K562 (cell line): ENCODE measurements at regions not wholly inside any gene's neighbourhood (a gene's known extent, or its start where the extent isn't known, plus 50 kb on each side); places are given as distances from the start of the nearest gene placed in this dataset.

Source experiments
- ATAC-seq: fragments of 200-7000 bp; cut with Tn5 transposase; 3 replicates; pipeline ENCODE4 v1.9.1; 2020; ENCODE audit warnings: moderate library complexity
- BruUV-seq: library from RNA; stranded (reverse); fragments of 400-500 nt; replicated peaks from 2 replicates; lab custom pipeline; 2021; lab: Mats Ljungman, UMichigan
- CTCF ChIA-PET: fragments of 300-600 bp; formaldehyde crosslinking; extraction: SDS; loops from one replicate; lab custom pipeline; 2021; ENCODE audit warnings: low intra/inter-chr PET ratio; lab: Yijun Ruan, JAX
- POLR2A ChIA-PET: fragments of 300-600, 350-650 bp; sonication (Branson Sonifier 250); formaldehyde crosslinking; extraction: SDS; loops from one replicate; lab custom pipeline; 2021; ENCODE audit warnings: antibody characterized with exemption, inconsistent platforms; lab: Yijun Ruan, JAX
- DNase-seq, 4 experiments: peaks; one replicate each; pipeline versions ENCODE4 v3.0.0 to v3.0.0-alpha.2; 2011 to 2018; ENCODE audit warnings: low spot score in 3 of 4, mixed read lengths in 3 of 4; ENCODE audit errors: extremely low read depth in 1 of 4
- FAIRE-seq: peaks from 2 replicates; lab custom pipeline; 2011; peaks lifted over from hg19 to GRCh38; lab: Jason Lieb, UNC
- H2AFZ ChIP-seq: 2 replicates; pipeline ENCODE4 v1.6.0; 2011; ENCODE audit warnings: low read depth, low read length, control low read depth, inconsistent platforms
- H3K27ac ChIP-seq: fragments of 200-600 bp; 3 replicates; pipeline ENCODE4 v1.8.0; 2011; ENCODE audit warnings: low read depth, mild to moderate bottlenecking, control low read depth, inconsistent platforms, low read length, moderate library complexity, mixed read lengths; ENCODE audit errors: extremely low read depth
- H3K27me3 ChIP-seq, 2 experiments: fragments of 300-600 bp in 1 of 2; 2 replicates in 1 of 2; 3 replicates in 1 of 2; pipeline versions ENCODE4 v1.6.0 to v1.8.0; 2011; ENCODE audit warnings: inconsistent platforms in 2 of 2, low read length in 2 of 2, mild to moderate bottlenecking in 1 of 2, mixed read lengths in 1 of 2, moderate library complexity in 1 of 2; ENCODE audit not compliant: control insufficient read depth in 2 of 2, insufficient read depth in 2 of 2
- H3K36me3 ChIP-seq: fragments of 300-600 bp; 3 replicates; pipeline ENCODE4 v1.8.0; 2011; ENCODE audit warnings: mild to moderate bottlenecking, low read length, inconsistent platforms; ENCODE audit not compliant: control insufficient read depth, insufficient read depth
- H3K4me1 ChIP-seq, 2 experiments: fragments of 200-600 bp in 1 of 2; replicated peaks in 1 of 2; 2 replicates in 1 of 2; 3 replicates in 1 of 2; pipeline versions ENCODE4 v1.5.1 to v1.8.0; 2011; ENCODE audit warnings: inconsistent platforms in 2 of 2, low read length in 2 of 2, mild to moderate bottlenecking in 1 of 2, mixed read lengths in 1 of 2, moderate library complexity in 1 of 2; ENCODE audit not compliant: control insufficient read depth in 2 of 2, insufficient read depth in 2 of 2
- H3K4me2 ChIP-seq: 2 replicates; pipeline ENCODE4 v1.6.1; 2011; ENCODE audit warnings: low read length, control low read depth, inconsistent platforms, mixed read lengths; ENCODE audit not compliant: insufficient read depth
- H3K4me3 ChIP-seq: fragments of 200-600 bp; sonication (generic), shearing (Covaris generic); 2 replicates; pipeline ENCODE4 v1.5.1; 2016; ENCODE audit warnings: control low read depth, inconsistent platforms
- H3K79me2 ChIP-seq: fragments of 200-600 bp; 3 replicates; pipeline ENCODE4 v1.8.0; 2011; ENCODE audit warnings: low read length, inconsistent platforms; ENCODE audit not compliant: control insufficient read depth, insufficient read depth
- H3K9ac ChIP-seq, 2 experiments: 2 replicates each; pipeline versions ENCODE4 v1.6.0 to v1.6.1; 2011; ENCODE audit warnings: low read depth in 2 of 2, low read length in 2 of 2, control low read depth in 1 of 2, inconsistent platforms in 1 of 2, mild to moderate bottlenecking in 1 of 2, mixed read lengths in 1 of 2; ENCODE audit not compliant: insufficient read depth in 1 of 2
- H3K9me1 ChIP-seq: one replicate; pipeline ENCODE4 v1.6.0; 2011; ENCODE audit warnings: inconsistent platforms, mild to moderate bottlenecking, low read length, moderate library complexity; ENCODE audit not compliant: control insufficient read depth, insufficient read depth
- H3K9me3 ChIP-seq: replicated peaks from 2 replicates; pipeline ENCODE4 v1.5.1; 2011; ENCODE audit warnings: low read depth, low read length, inconsistent platforms; ENCODE audit not compliant: control insufficient read depth, insufficient read depth
- H4K20me1 ChIP-seq: replicated peaks from 2 replicates; pipeline ENCODE4 v1.6.1; 2011; ENCODE audit warnings: low read length, inconsistent platforms, mixed read lengths; ENCODE audit not compliant: control insufficient read depth, insufficient read depth
- CBX1 ChIP-seq: sonication (generic); IDR thresholded peaks from 2 replicates; pipeline ENCODE4 v1.6.1; 2016; ENCODE audit warnings: antibody characterized with exemption, low read depth, mild to moderate bottlenecking
- GABPA ChIP-seq: fragments of 200-800 bp; sonication (Bioruptor generic); conservative IDR thresholded peaks from 2 replicates; pipeline ENCODE4 v1.6.1; 2016; ENCODE audit warnings: low read depth, missing genetic modification characterization, missing compliant biosample characterization
- KLF16 ChIP-seq: IDR thresholded peaks from 2 replicates; pipeline ENCODE4 v1.6.1; 2016; ENCODE audit warnings: antibody characterized with exemption
- MAFG ChIP-seq: fragments of 450-650 bp; conservative IDR thresholded peaks from 2 replicates; pipeline ENCODE4 v1.6.1; 2016; ENCODE audit warnings: missing genetic modification characterization, missing compliant biosample characterization
- MXI1 ChIP-seq: IDR thresholded peaks from 2 replicates; pipeline ENCODE4 v1.6.1; 2011; ENCODE audit warnings: low read depth, mild to moderate bottlenecking, improper control_type of control experiment, low read length
- PCBP2 ChIP-seq: fragments of 200-400 bp; formaldehyde crosslinking; IDR thresholded peaks from 2 replicates; pipeline ENCODE4 v1.6.1; 2018; ENCODE audit warnings: low read length, low read depth, mild to moderate bottlenecking, moderate library complexity; ENCODE audit not compliant: poor library complexity, severe bottlenecking
- PURB ChIP-seq: sonication (generic); formaldehyde crosslinking; IDR thresholded peaks from 2 replicates; pipeline ENCODE4 v1.9.0; 2021; ENCODE audit warnings: low read depth, mild to moderate bottlenecking, missing genetic modification reagents
- SNIP1 ChIP-seq: fragments of 450-650 bp; IDR thresholded peaks from 2 replicates; pipeline ENCODE4 v1.7.1; 2017; ENCODE audit warnings: low read depth, mild to moderate bottlenecking
- ZNF778 ChIP-seq: fragments of 450-650 bp; formaldehyde crosslinking; IDR thresholded peaks from 2 replicates; pipeline ENCODE4 v1.4.0; 2020; ENCODE audit warnings: mild to moderate bottlenecking, moderate library complexity
- WGBS: fragments of 100-300 bp; shearing (Covaris generic); methylation state at CpG from one replicate; pipeline ENCODE4 v1.1.6; 2016; ENCODE audit warnings: low coverage, mixed read lengths; ENCODE audit not compliant: insufficient coverage; ENCODE audit errors: missing lambda C conversion rate; 5-methylcytosine and 5-hydroxymethylcytosine counted together
- in situ Hi-C: fragments of 300-500 bp; cut with MboI; formaldehyde crosslinking; loops from 4 replicates; pipeline ENCODE4 v1.15.0; 2018; ENCODE audit warnings: inconsistent platforms, mixed read lengths
- intact Hi-C: fragments of 100-400 bp; cut with micrococcal nuclease; formaldehyde crosslinking; loops from 2 replicates; pipeline ENCODE4 v1.14.2; 2022
- TF ChIP-seq, protein P1 (sequence below): fragments of 250-450 bp; sonication (Bioruptor Pico); IDR thresholded peaks from 2 replicates; pipeline ENCODE4 v1.4.0; 2020; ENCODE audit warnings: mild to moderate bottlenecking, moderate library complexity, borderline replicate concordance

DNA sequence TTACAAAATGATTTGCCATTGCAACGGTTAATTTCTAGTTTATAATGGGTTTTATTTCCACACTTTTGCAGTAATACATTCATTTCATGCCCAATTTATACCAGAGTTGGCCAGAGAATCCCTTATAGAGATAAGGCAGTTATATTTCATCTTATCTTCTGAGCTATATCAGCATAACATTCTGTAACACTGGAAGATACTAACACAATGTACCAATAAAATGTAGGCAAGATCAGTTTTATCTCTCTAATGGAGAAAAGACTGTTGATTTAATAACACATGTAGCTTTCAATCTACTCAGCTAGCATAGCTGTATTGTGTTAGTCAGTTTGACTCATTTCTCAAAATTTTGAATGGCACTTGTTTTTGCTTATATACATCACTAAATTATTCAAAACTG lies 738.6 kb downstream of the TRAM1L1 start:
- FAIRE-seq (no peak), ATAC-seq (no peak), DNase-seq (no peak)
- H3K4me3 ChIP-seq = no peak overlapping the region
- no peaks in the 10 kb centered on the region for H3K79me2 ChIP-seq
- no peak overlapping the region for H2AFZ ChIP-seq
- TF ChIP-seq CBX1 (no peak), PCBP2 (no peak), GABPA (no peak), MXI1 (no peak), ZNF778 (CRISPR knock-in tag) (no peak), SNIP1 (no peak), KLF16 (no peak), PURB (CRISPR knock-in tag) (no peak)
- no TSS peak for BruUV-seq
- no peaks in the 10 kb centered on the region for H3K36me3 ChIP-seq
- ChIA-PET POLR2A (no interaction called here), CTCF (no interaction called here)
- no peaks in the 10 kb centered on the region for H3K4me1 ChIP-seq
- no peak overlapping the region for H3K9ac ChIP-seq
- H4K20me1 ChIP-seq = no peaks in the 10 kb centered on the region
- H3K27me3 ChIP-seq = no peaks in the 10 kb centered on the region
- H3K27ac ChIP-seq = no peak overlapping the region
- no peak overlapping the region for H3K4me2 ChIP-seq
- in situ Hi-C loops = no loop called here
- WGBS = 7% methylated on average over 1 of the region's 1 CpG
- H3K9me3 ChIP-seq = no peaks in the 10 kb centered on the region
- intact Hi-C loops = no loop called here
- H3K9me1 ChIP-seq = no peaks in the 10 kb centered on the region

- no peaks in the 10 kb centered on the region for H3K79me2 ChIP-seq
- WGBS = 0% methylated on average over 2 of the region's 2 CpGs
- DNase-seq (peak in 1 of 4 experiments; percentile 42), FAIRE-seq (no peak), ATAC-seq (no peak)
- no peak overlapping the region for H3K9ac ChIP-seq
- H3K27ac ChIP-seq = no peak overlapping the region
- no peaks in the 10 kb centered on the region for H4K20me1 ChIP-seq
- in situ Hi-C loops = no loop called here
- H3K9me1 ChIP-seq = no peaks in the 10 kb centered on the region
- CTCF ChIA-PET = no interaction called here
- H3K4me3 ChIP-seq = no peak overlapping the region
- H2AFZ ChIP-seq = no peak overlapping the region
- intact Hi-C loops = no loop called here
- TF ChIP-seq MAFG (tag) = peak; percentile 52
- TF ChIP-seq, protein P1, sequence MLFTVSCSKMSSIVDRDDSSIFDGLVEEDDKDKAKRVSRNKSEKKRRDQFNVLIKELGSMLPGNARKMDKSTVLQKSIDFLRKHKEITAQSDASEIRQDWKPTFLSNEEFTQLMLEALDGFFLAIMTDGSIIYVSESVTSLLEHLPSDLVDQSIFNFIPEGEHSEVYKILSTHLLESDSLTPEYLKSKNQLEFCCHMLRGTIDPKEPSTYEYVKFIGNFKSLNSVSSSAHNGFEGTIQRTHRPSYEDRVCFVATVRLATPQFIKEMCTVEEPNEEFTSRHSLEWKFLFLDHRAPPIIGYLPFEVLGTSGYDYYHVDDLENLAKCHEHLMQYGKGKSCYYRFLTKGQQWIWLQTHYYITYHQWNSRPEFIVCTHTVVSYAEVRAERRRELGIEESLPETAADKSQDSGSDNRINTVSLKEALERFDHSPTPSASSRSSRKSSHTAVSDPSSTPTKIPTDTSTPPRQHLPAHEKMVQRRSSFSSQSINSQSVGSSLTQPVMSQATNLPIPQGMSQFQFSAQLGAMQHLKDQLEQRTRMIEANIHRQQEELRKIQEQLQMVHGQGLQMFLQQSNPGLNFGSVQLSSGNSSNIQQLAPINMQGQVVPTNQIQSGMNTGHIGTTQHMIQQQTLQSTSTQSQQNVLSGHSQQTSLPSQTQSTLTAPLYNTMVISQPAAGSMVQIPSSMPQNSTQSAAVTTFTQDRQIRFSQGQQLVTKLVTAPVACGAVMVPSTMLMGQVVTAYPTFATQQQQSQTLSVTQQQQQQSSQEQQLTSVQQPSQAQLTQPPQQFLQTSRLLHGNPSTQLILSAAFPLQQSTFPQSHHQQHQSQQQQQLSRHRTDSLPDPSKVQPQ (CRISPR knock-in tag) = no peak
- H3K27me3 ChIP-seq = no peaks in the 10 kb centered on the region
- no peaks in the 10 kb centered on the region for H3K36me3 ChIP-seq
- POLR2A ChIA-PET = no interaction called here
- H3K4me1 ChIP-seq = no peaks in the 10 kb centered on the region
- BruUV-seq = no TSS peak
- H3K4me2 ChIP-seq = no peak overlapping the region
- H3K9me3 ChIP-seq = no peaks in the 10 kb centered on the region
Measured at GRCh38 chr4:116343809-116344208, 741.6 kb downstream of the TRAM1L1 start.
